ENCODE measurements at regions not wholly inside any gene's neighbourhood (a gene's known extent, or its start where the extent isn't known, plus 50 kb on each side); places are given as distances from the start of the nearest gene placed in this dataset.

DNA sequence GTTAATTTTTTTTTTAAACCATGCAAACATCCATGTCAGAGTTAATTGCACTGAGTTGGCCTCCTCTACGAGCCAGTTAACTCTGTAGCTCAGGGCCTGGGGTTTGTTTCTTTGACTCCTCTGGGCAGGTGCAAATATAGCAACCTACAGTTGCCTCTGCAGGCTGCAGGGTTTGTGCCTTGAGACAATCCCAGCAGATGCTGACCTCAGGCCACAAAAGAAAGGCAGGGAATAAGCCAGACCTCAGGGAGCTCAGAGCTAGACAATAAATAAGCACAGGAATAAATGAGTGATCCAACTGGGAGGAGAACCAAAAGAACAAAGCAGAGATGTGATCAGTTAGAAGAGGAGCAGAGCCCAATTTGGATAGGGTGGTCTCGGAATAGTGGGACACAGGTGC, 390.8 kb downstream of the SHANK2 start:
- TF ChIP-seq EP300 (IDR thresholded peaks at IDR 0.05), result no peak
- TF ChIP-seq POLR2A (IDR thresholded peaks at IDR 0.05), result no peak
- TF ChIP-seq, protein P1, sequence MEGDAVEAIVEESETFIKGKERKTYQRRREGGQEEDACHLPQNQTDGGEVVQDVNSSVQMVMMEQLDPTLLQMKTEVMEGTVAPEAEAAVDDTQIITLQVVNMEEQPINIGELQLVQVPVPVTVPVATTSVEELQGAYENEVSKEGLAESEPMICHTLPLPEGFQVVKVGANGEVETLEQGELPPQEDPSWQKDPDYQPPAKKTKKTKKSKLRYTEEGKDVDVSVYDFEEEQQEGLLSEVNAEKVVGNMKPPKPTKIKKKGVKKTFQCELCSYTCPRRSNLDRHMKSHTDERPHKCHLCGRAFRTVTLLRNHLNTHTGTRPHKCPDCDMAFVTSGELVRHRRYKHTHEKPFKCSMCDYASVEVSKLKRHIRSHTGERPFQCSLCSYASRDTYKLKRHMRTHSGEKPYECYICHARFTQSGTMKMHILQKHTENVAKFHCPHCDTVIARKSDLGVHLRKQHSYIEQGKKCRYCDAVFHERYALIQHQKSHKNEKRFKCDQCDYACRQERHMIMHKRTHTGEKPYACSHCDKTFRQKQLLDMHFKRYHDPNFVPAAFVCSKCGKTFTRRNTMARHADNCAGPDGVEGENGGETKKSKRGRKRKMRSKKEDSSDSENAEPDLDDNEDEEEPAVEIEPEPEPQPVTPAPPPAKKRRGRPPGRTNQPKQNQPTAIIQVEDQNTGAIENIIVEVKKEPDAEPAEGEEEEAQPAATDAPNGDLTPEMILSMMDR (IDR thresholded peaks at IDR 0.05), result no peak
- no peak for DNase-seq (ENCODE audit: low spot score in 2 of 2)
- no peaks in the 10 kb centered on the region for H3K36me3 ChIP-seq
- H3K4me3 ChIP-seq, result no peak overlapping the region
- no peaks in the 10 kb centered on the region for H3K27me3 ChIP-seq
- H3K9me3 ChIP-seq, result no peaks in the 10 kb centered on the region
- H3K4me1 ChIP-seq, result no peaks in the 10 kb centered on the region
- 31 to 34% methylated on average over 2 of the region's 2 CpGs for WGBS, 2 donors
- no peak overlapping the region for H3K27ac ChIP-seq

GRCh38 chr11:70862093-70862492, 390.3 kb downstream of the SHANK2 start:
- Histone ChIP-seq H3K4me1 (no peaks in the 10 kb centered on the region), H3K27ac (no peak overlapping the region), H3K27me3 (no peaks in the 10 kb centered on the region), H3K36me3 (no peaks in the 10 kb centered on the region), H3K4me3 (no peak overlapping the region), H3K9me3 (no peaks in the 10 kb centered on the region)
- 64 to 74% methylated on average over 6 of the region's 6 CpGs for whole genome bisulfite sequencing, 2 donors
- TF ChIP-seq POLR2A (IDR thresholded peaks at IDR 0.05), result no peak
- TF ChIP-seq EP300 (IDR thresholded peaks at IDR 0.05), result no peak
- TF ChIP-seq, protein P1 (IDR thresholded peaks at IDR 0.05), result no peak
- DNase-seq (ENCODE audit: low spot score in 2 of 2), result no peak

DNA sequence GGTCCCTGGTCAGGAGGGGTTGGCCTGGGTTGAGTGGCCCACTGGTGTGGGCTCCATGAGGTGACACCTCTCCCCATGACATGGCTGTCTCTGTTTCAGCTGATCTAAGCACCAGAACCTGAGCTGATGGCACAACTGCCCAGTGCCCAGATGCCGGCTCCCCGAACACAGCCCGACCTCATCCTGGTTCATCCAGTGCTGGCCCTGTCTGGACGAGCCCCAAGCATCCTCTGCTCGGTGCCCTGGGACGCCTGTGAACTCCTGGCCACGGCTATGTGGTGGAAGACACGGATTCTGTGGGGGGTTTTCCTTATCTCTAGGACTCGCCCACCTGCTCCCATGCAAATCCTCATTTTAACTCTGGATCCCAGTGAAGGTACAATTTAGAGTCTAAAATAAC, 389.2 kb downstream of the SHANK2 start:
- no peaks in the 10 kb centered on the region for H3K4me1 ChIP-seq
- no peak for DNase-seq (ENCODE audit: low spot score in 2 of 2)
- no peaks in the 10 kb centered on the region for H3K27me3 ChIP-seq
- WGBS, 2 donors, result 87 to 91% methylated on average over 8 to 9 of the region's 9 CpGs
- no peak overlapping the region for H3K4me3 ChIP-seq
- no peak overlapping the region for H3K27ac ChIP-seq
- no peaks in the 10 kb centered on the region for H3K36me3 ChIP-seq
- TF ChIP-seq POLR2A (IDR thresholded peaks at IDR 0.05) (no peak), EP300 (IDR thresholded peaks at IDR 0.05) (no peak)
- TF ChIP-seq, protein P1 (IDR thresholded peaks at IDR 0.05), result no peak
- no peaks in the 10 kb centered on the region for H3K9me3 ChIP-seq

DNA sequence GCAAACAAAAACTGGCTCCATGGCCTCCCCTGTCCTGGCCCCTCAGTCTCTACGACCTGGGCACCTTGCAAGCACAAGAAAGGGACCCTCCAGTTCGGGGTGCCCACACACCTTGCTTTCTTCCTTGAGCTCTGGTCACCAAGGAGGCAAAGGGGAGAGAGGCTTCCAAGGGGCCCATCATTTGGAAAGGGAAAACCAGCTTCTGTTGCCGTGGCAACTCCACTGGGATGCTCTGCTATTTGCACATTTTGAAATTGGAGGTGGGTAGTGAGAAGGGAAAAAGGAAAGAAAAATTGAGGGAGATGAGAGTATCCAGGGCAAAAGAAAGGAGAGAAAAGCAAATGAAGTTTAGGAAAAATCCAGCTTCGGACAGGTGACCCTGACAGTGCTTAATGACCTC, 388.4 kb downstream of the SHANK2 start:
- 72 to 86% methylated on average over 4 of the region's 4 CpGs for WGBS, 2 donors
- DNase-seq (ENCODE audit: low spot score in 2 of 2), result no peak
- Histone ChIP-seq H3K27ac (no peak overlapping the region), H3K4me1 (no peaks in the 10 kb centered on the region), H3K9me3 (no peaks in the 10 kb centered on the region), H3K36me3 (no peaks in the 10 kb centered on the region), H3K27me3 (no peaks in the 10 kb centered on the region), H3K4me3 (no peak overlapping the region)
- TF ChIP-seq, protein P1 (IDR thresholded peaks at IDR 0.05), result no peak
- TF ChIP-seq EP300 (IDR thresholded peaks at IDR 0.05), result no peak
- no peak for TF ChIP-seq POLR2A (IDR thresholded peaks at IDR 0.05)

- DNase-seq (ENCODE audit: low spot score in 2 of 2), result no peak
- H3K9me3 ChIP-seq, result no peaks in the 10 kb centered on the region
- no peak overlapping the region for H3K27ac ChIP-seq
- TF ChIP-seq POLR2A (IDR thresholded peaks at IDR 0.05), result no peak
- TF ChIP-seq EP300 (IDR thresholded peaks at IDR 0.05), result no peak
- TF ChIP-seq, protein P1 (IDR thresholded peaks at IDR 0.05), result no peak
- WGBS, 2 donors, result 87 to 89% methylated on average over 10 of the region's 10 CpGs
- no peaks in the 10 kb centered on the region for H3K36me3 ChIP-seq
- H3K27me3 ChIP-seq, result no peaks in the 10 kb centered on the region
- no peak overlapping the region for H3K4me3 ChIP-seq
- no peaks in the 10 kb centered on the region for H3K4me1 ChIP-seq
These were observed 387.0 kb downstream of the SHANK2 start for GRCh38 chr11:70865356-70865755.
